H1 (cell line): ENCODE measurements at regions not wholly inside any gene's neighbourhood (a gene's known extent, or its start where the extent isn't known, plus 50 kb on each side); places are given as distances from the start of the nearest gene placed in this dataset.

Experiments
- CTCF ChIA-PET: fragments of 300-600 bp; sonication (Branson Sonifier 250); formaldehyde crosslinking; loops from one replicate; lab custom pipeline; 2021; ENCODE audit not compliant: partially characterized antibody; lab: Charles Lee
- POLR2A ChIA-PET: fragments of 300-600 bp; sonication (Branson Sonifier 250); formaldehyde crosslinking; loops from one replicate; lab custom pipeline; 2021; ENCODE audit warnings: inconsistent platforms; ENCODE audit not compliant: partially characterized antibody; lab: Charles Lee
- DNase-seq, 2 experiments: peaks; one replicate each; pipeline versions ENCODE4 v3.0.0 to v3.0.0-alpha.2; 2010 to 2022; ENCODE audit warnings: low spot score in 2 of 2, low read depth in 1 of 2, mixed read lengths in 1 of 2
- FAIRE-seq: peaks from 2 replicates; lab custom pipeline; 2011; peaks lifted over from hg19 to GRCh38; lab: Jason Lieb, UNC
- H2AFZ ChIP-seq: 2 replicates; pipeline ENCODE4 v1.8.1; 2012; ENCODE audit warnings: low read length, inconsistent platforms
- H2AK5ac ChIP-seq: 2 replicates; pipeline ENCODE4 v1.6.1; 2013; ENCODE audit warnings: low read depth, low read length
- H2BK120ac ChIP-seq: replicated peaks from 2 replicates; pipeline ENCODE3; 2013; ENCODE audit warnings: low read depth, low read length, inconsistent platforms
- H2BK12ac ChIP-seq: 2 replicates; pipeline ENCODE4 v1.6.1; 2013; ENCODE audit warnings: low read depth, low read length
- H2BK15ac ChIP-seq: 2 replicates; pipeline ENCODE4 v1.6.1; 2013; ENCODE audit warnings: low read length
- H2BK20ac ChIP-seq: 2 replicates; pipeline ENCODE4 v1.6.1; 2013; ENCODE audit warnings: low read length
- H2BK5ac ChIP-seq: 2 replicates; pipeline ENCODE4 v1.6.1; 2013; ENCODE audit warnings: low read depth, low read length
- H3K14ac ChIP-seq: 2 replicates; pipeline ENCODE4 v1.6.1; 2013; ENCODE audit warnings: inconsistent platforms; ENCODE audit not compliant: insufficient read length
- H3K18ac ChIP-seq: 2 replicates; pipeline ENCODE4 v1.6.1; 2013; ENCODE audit warnings: low read length; ENCODE audit errors: extremely low read depth
- H3K23ac ChIP-seq: 2 replicates; pipeline ENCODE4 v1.6.1; 2013; ENCODE audit warnings: inconsistent platforms; ENCODE audit not compliant: insufficient read length
- H3K23me2 ChIP-seq: 2 replicates; pipeline ENCODE4 v1.6.1; 2013; ENCODE audit warnings: low read depth, low read length
- H3K27ac ChIP-seq: 2 replicates; pipeline ENCODE4 v1.6.1; 2011; ENCODE audit warnings: low read depth, low read length, inconsistent platforms
- H3K27me3 ChIP-seq, 4 experiments: replicated peaks in 1 of 4; 1 replicate in 1 of 4; 2 replicates in 3 of 4; pipeline versions ENCODE4 v1.6.1 to v1.8.1; 2011 to 2013; ENCODE audit warnings: low read length in 3 of 4, mild to moderate bottlenecking in 3 of 4, inconsistent platforms in 2 of 4, mixed read lengths in 2 of 4, moderate library complexity in 1 of 4; ENCODE audit not compliant: control insufficient read depth in 3 of 4, insufficient read depth in 3 of 4; ENCODE audit errors: extremely low read depth in 1 of 4
- H3K36me3 ChIP-seq, 4 experiments: 2 replicates each; pipeline versions ENCODE4 v1.6.1 to v1.8.1; 2011 to 2013; ENCODE audit warnings: mild to moderate bottlenecking in 4 of 4, low read length in 3 of 4, moderate library complexity in 2 of 4, control low read depth in 1 of 4, inconsistent platforms in 1 of 4; ENCODE audit not compliant: insufficient read depth in 4 of 4, control insufficient read depth in 2 of 4
- H3K4ac ChIP-seq: replicated peaks from 2 replicates; pipeline ENCODE3; 2013; ENCODE audit warnings: low read length, low read depth, mixed read lengths, inconsistent platforms; ENCODE audit not compliant: insufficient read length
- H3K4me1 ChIP-seq, 4 experiments: replicated peaks in 1 of 4; 1 replicate in 1 of 4; 2 replicates in 3 of 4; pipeline versions ENCODE4 v1.6.1 to v1.8.1; 2011 to 2013; ENCODE audit warnings: low read length in 3 of 4, inconsistent platforms in 2 of 4, mixed read lengths in 1 of 4; ENCODE audit not compliant: insufficient read depth in 4 of 4, control insufficient read depth in 3 of 4
- H3K4me2 ChIP-seq, 2 experiments: 2 replicates each; pipeline versions ENCODE4 v1.6.1 to v1.8.1; 2011 to 2013; ENCODE audit warnings: low read depth in 2 of 2, low read length in 2 of 2, control low read depth in 1 of 2, inconsistent platforms in 1 of 2, mild to moderate bottlenecking in 1 of 2; ENCODE audit not compliant: insufficient read depth in 1 of 2
- H3K4me3 ChIP-seq, 4 experiments: fragments of 200-600, 300-600 bp in 1 of 4; sonication (generic), shearing (Covaris generic), sonication (Bioruptor Twin) in 1 of 4; 2 replicates each; pipeline versions ENCODE4 v1.5.1 to v1.8.1; 2011 to 2016; ENCODE audit warnings: low read length in 4 of 4, low read depth in 3 of 4, control low read depth in 2 of 4, inconsistent platforms in 2 of 4, mild to moderate bottlenecking in 2 of 4, mixed read lengths in 1 of 4, moderate library complexity in 1 of 4; ENCODE audit not compliant: insufficient read depth in 2 of 4; ENCODE audit errors: extremely low read depth in 1 of 4
- H3K56ac ChIP-seq: replicated peaks from 2 replicates; pipeline ENCODE3; 2013; ENCODE audit warnings: low read depth, mild to moderate bottlenecking, mixed read lengths, low read length, inconsistent platforms; ENCODE audit not compliant: insufficient read length
- H3K79me1 ChIP-seq: 2 replicates; pipeline ENCODE4 v1.6.1; 2013; ENCODE audit warnings: low read depth, low read length, control low read depth
- H3K79me2 ChIP-seq, 2 experiments: 2 replicates each; pipeline versions ENCODE4 v1.6.1 to v1.8.1; 2012 to 2013; ENCODE audit warnings: low read length in 2 of 2, mild to moderate bottlenecking in 2 of 2, inconsistent platforms in 1 of 2; ENCODE audit not compliant: insufficient read depth in 2 of 2, control insufficient read depth in 1 of 2
- H3K9ac ChIP-seq, 4 experiments: replicated peaks in 1 of 4; 1 replicate in 1 of 4; 2 replicates in 3 of 4; pipeline versions ENCODE4 v1.6.1 to v1.8.1; 2011 to 2013; ENCODE audit warnings: low read depth in 3 of 4, low read length in 3 of 4, control low read depth in 2 of 4, mild to moderate bottlenecking in 2 of 4, moderate library complexity in 2 of 4, inconsistent platforms in 1 of 4; ENCODE audit errors: extremely low read depth in 1 of 4
- H3K9me3 ChIP-seq, 2 experiments: 2 replicates each; pipeline versions ENCODE4 v1.6.1 to v1.8.1; 2012 to 2013; ENCODE audit warnings: mild to moderate bottlenecking in 2 of 2, moderate library complexity in 2 of 2, control low read depth in 1 of 2, inconsistent platforms in 1 of 2, low read depth in 1 of 2, low read length in 1 of 2, mixed read lengths in 1 of 2; ENCODE audit not compliant: insufficient read depth in 2 of 2
- H4K20me1 ChIP-seq, 2 experiments: replicated peaks in 1 of 2; 2 replicates each; pipeline versions ENCODE3 to v1.8.1; 2011 to 2013; ENCODE audit warnings: inconsistent platforms in 2 of 2, low read length in 2 of 2, mild to moderate bottlenecking in 1 of 2; ENCODE audit not compliant: insufficient read depth in 2 of 2, control insufficient read depth in 1 of 2
- H4K5ac ChIP-seq: 2 replicates; pipeline ENCODE4 v1.6.1; 2013; ENCODE audit warnings: low read length, low read depth, mixed read lengths, inconsistent platforms; ENCODE audit not compliant: insufficient read length
- H4K8ac ChIP-seq: 2 replicates; pipeline ENCODE4 v1.8.0; 2013; ENCODE audit warnings: mild to moderate bottlenecking, moderate library complexity, low read length, inconsistent platforms; ENCODE audit not compliant: insufficient read depth; ENCODE audit errors: extremely low read depth
- H4K91ac ChIP-seq: replicated peaks from 2 replicates; pipeline ENCODE3; 2013; ENCODE audit warnings: low read length, mixed read lengths, inconsistent platforms; ENCODE audit not compliant: insufficient read length
- FOSL1 ChIP-seq: IDR thresholded peaks from 2 replicates; pipeline ENCODE4 v1.6.1; 2011; ENCODE audit warnings: mild to moderate bottlenecking, low read depth, low read length, moderate library complexity; ENCODE audit not compliant: insufficient read depth
- WGBS, 2 experiments: shearing (Covaris generic) in 1 of 2; methylation state at CpG; one replicate each; pipeline versions ENCODE4 v1.1.6 to v1.1.7; 2013 to 2015; ENCODE audit warnings: low lambda C conversion rate in 2 of 2, mixed read lengths in 2 of 2, inconsistent platforms in 1 of 2, low coverage in 1 of 2, missing lambda C conversion rate in 1 of 2; ENCODE audit not compliant: insufficient replicate concordance in 2 of 2, insufficient coverage in 1 of 2, insufficient read length in 1 of 2; ENCODE audit errors: extremely low coverage in 1 of 2, missing lambda C conversion rate in 1 of 2; 5-methylcytosine and 5-hydroxymethylcytosine counted together
- TF ChIP-seq, protein P1 (sequence below): IDR thresholded peaks from 2 replicates; pipeline ENCODE4 v1.6.1; 2011; ENCODE audit warnings: low read depth, mild to moderate bottlenecking, low read length; ENCODE audit not compliant: insufficient read depth

DNA sequence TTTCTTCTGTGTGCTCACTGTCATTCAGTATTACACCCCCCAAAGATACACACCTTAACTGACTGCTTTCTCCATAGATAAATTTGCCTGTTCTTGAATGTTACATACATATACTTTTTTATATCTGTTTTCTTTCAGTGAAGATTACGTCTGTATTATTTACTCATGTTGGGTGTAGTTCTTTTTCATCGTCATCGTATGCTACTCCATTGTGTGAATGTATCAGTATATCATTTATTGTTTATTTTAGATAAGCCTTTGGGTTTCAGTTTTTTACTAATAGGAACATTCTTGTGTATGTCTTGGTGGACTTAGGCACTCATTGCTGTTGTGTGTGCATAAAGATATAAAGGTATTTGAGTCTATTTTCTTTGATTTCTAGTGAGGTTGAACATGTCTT lies 64.4 kb downstream of the SEPTIN7 start:
- no peak overlapping the region for H4K5ac ChIP-seq
- no peak overlapping the region for H4K8ac ChIP-seq
- H2BK120ac ChIP-seq, result no peak overlapping the region
- H3K23me2 ChIP-seq, result no peaks in the 10 kb centered on the region; the same call in 1 of the 2 replicates
- H3K56ac ChIP-seq, result no peak overlapping the region
- H3K27me3 ChIP-seq, result no peaks in the 10 kb centered on the region
- FAIRE-seq, result no peak
- peaks cover 3% of the 10 kb centered on the region; the same call in 1 of the 2 replicates for H3K79me1 ChIP-seq
- no peak overlapping the region for H2BK20ac ChIP-seq
- no peaks in the 10 kb centered on the region for H3K4me1 ChIP-seq
- TF ChIP-seq FOSL1, result no peak
- TF ChIP-seq, protein P1, sequence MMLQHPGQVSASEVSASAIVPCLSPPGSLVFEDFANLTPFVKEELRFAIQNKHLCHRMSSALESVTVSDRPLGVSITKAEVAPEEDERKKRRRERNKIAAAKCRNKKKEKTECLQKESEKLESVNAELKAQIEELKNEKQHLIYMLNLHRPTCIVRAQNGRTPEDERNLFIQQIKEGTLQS, result no peak
- TF ChIP-seq, all 59 proteins: peak for 0
- Histone ChIP-seq H2BK15ac (no peak overlapping the region), H4K91ac (no peak overlapping the region), H3K4ac (no peak overlapping the region), H3K18ac (no peak overlapping the region), H3K4me3 (no peak overlapping the region), H2AK5ac (no peak overlapping the region), H3K14ac (no peak overlapping the region), H3K4me2 (no peak overlapping the region), H3K23ac (no peak overlapping the region), H3K79me2 (peaks cover 0 to 23% of the 10 kb centered on the region in 2 experiments; a peak in 2 of 4 replicates), H3K36me3 (peaks cover 0 to 23% (median 1%) of the 10 kb centered on the region in 4 experiments; a peak in 4 of 8 replicates), H2BK12ac (no peak overlapping the region), H3K27ac (no peak overlapping the region), H2BK5ac (no peak overlapping the region), H2AFZ (no peak overlapping the region), H3K9ac (no peak overlapping the region), H4K20me1 (peaks cover 1 to 6% of the 10 kb centered on the region in 2 experiments), H3K9me3 (no peaks in the 10 kb centered on the region)
- DNase-seq, result no peak
- ChIA-PET POLR2A (no interaction called here), CTCF (no interaction called here)
- WGBS, 2 experiments, result 96% methylated on average over 3 of the region's 3 CpGs; no CpG with 5 or more reads in 1 of the 2 experiments
